PFSK-1 (cell line): ENCODE measurements at regions not wholly inside any gene's neighbourhood (a gene's known extent, or its start where the extent isn't known, plus 50 kb on each side); places are given as distances from the start of the nearest gene placed in this dataset.

Experiments
- FOXP2 ChIP-seq: optimal IDR thresholded peaks from 2 replicates; pipeline ENCODE3; 2011; ENCODE audit warnings: borderline replicate concordance, control low read depth, inconsistent platforms; ENCODE audit not compliant: insufficient read depth; ENCODE audit errors: extremely low read length, extremely low read depth
- POLR2AphosphoS5 ChIP-seq: IDR thresholded peaks from 2 replicates; pipeline ENCODE4 v1.6.1; 2012; ENCODE audit warnings: low read depth, mild to moderate bottlenecking, control low read depth, low read length, moderate library complexity
- REST ChIP-seq, 2 experiments: IDR thresholded peaks; 2 replicates each; pipeline versions ENCODE4 v1.6.1 to v1.8.0; 2011 to 2012; ENCODE audit warnings: low read depth in 2 of 2, low read length in 2 of 2, control low read depth in 1 of 2, inconsistent platforms in 1 of 2, mild to moderate bottlenecking in 1 of 2, moderate library complexity in 1 of 2; ENCODE audit not compliant: insufficient read depth in 1 of 2
- SIN3A ChIP-seq: IDR thresholded peaks from 2 replicates; pipeline ENCODE4 v1.6.1; 2012; ENCODE audit warnings: mild to moderate bottlenecking, low read length, moderate library complexity, borderline replicate concordance; ENCODE audit not compliant: insufficient read depth
- TAF1 ChIP-seq: IDR thresholded peaks from 2 replicates; pipeline ENCODE4 v1.6.1; 2012; ENCODE audit warnings: low read length, control low read depth, borderline replicate concordance; ENCODE audit not compliant: insufficient read depth

GRCh38 chr3:88852606-88853005 lies 254.8 kb upstream of the EPHA3 start:
- TF ChIP-seq SIN3A (no peak), REST (IDR thresholded peaks at IDR 0.05; ENCODE audit: insufficient read depth in 1 of 2, low read depth in 2 of 2, low read length in 2 of 2) (no peak), POLR2AphosphoS5 (no peak), FOXP2 (no peak), TAF1 (no peak)

- TF ChIP-seq TAF1 (no peak), POLR2AphosphoS5 (no peak), REST (IDR thresholded peaks at IDR 0.05; ENCODE audit: insufficient read depth in 1 of 2, low read depth in 2 of 2, low read length in 2 of 2) (no peak), FOXP2 (no peak), SIN3A (no peak)
Observed at GRCh38 chr3:88863196-88863595, 244.2 kb upstream of the EPHA3 start.

- TF ChIP-seq FOXP2 (no peak), SIN3A (no peak), POLR2AphosphoS5 (no peak), TAF1 (no peak), REST (IDR thresholded peaks at IDR 0.05; ENCODE audit: insufficient read depth in 1 of 2, low read depth in 2 of 2, low read length in 2 of 2) (no peak)
Observed at GRCh38 chr3:88876724-88877123, 230.7 kb upstream of the EPHA3 start.

GRCh38 chr3:88879905-88880304 lies 227.5 kb upstream of the EPHA3 start:
- TF ChIP-seq POLR2AphosphoS5, result no peak
- no peak for TF ChIP-seq SIN3A
- no peak for TF ChIP-seq TAF1
- no peak for TF ChIP-seq REST (IDR thresholded peaks at IDR 0.05; ENCODE audit: insufficient read depth in 1 of 2, low read depth in 2 of 2, low read length in 2 of 2)
- TF ChIP-seq FOXP2, result no peak

- TF ChIP-seq FOXP2 (no peak), POLR2AphosphoS5 (no peak), REST (IDR thresholded peaks at IDR 0.05; ENCODE audit: insufficient read depth in 1 of 2, low read depth in 2 of 2, low read length in 2 of 2) (no peak), SIN3A (no peak), TAF1 (no peak)
Observed at GRCh38 chr3:88882121-88882520, 225.3 kb upstream of the EPHA3 start.
